Fibroblast of lung (primary cell): ENCODE measurements at regions not wholly inside any gene's neighbourhood (a gene's known extent, or its start where the extent isn't known, plus 50 kb on each side); places are given as distances from the start of the nearest gene placed in this dataset.

ENCODE experiments used
- DNase-seq, 2 donors: peaks; one replicate each; pipeline versions ENCODE4 v3.0.0 to v3.0.0-alpha.2; 2010; ENCODE audit warnings: low read depth in 2 of 2
- H2AFZ ChIP-seq: 2 replicates; pipeline ENCODE4 v1.5.1; 2012; ENCODE audit warnings: low read length, control low read depth, inconsistent platforms
- H3K27ac ChIP-seq: 2 replicates; pipeline ENCODE4 v1.5.1; 2011; ENCODE audit warnings: low read length, control low read depth; ENCODE audit not compliant: insufficient read depth
- H3K27me3 ChIP-seq: 2 replicates; pipeline ENCODE4 v1.5.1; 2011; ENCODE audit warnings: mild to moderate bottlenecking, low read length; ENCODE audit not compliant: control insufficient read depth, insufficient read depth
- H3K36me3 ChIP-seq: 2 replicates; pipeline ENCODE4 v1.5.1; 2011; ENCODE audit warnings: low read length; ENCODE audit not compliant: control insufficient read depth, insufficient read depth
- H3K4me1 ChIP-seq: 2 replicates; pipeline ENCODE4 v1.5.1; 2011; ENCODE audit warnings: low read length; ENCODE audit not compliant: control insufficient read depth, insufficient read depth; ENCODE audit errors: extremely low read depth
- H3K4me2 ChIP-seq: 2 replicates; pipeline ENCODE4 v1.5.1; 2011; ENCODE audit warnings: low read length, control low read depth; ENCODE audit not compliant: insufficient read depth; ENCODE audit errors: extremely low read depth
- H3K4me3 ChIP-seq, 4 experiments: fragments of 200-600 bp in 1 of 4; sonication (generic) in 1 of 4; replicated peaks in 1 of 4; 2 replicates each; pipeline ENCODE4 v1.5.1; 2011 to 2016; ENCODE audit warnings: low read length in 4 of 4, low read depth in 3 of 4, mild to moderate bottlenecking in 3 of 4, control low read depth in 2 of 4, inconsistent platforms in 1 of 4, mixed read lengths in 1 of 4; ENCODE audit not compliant: insufficient read depth in 1 of 4; ENCODE audit errors: control extremely low read depth in 1 of 4
- H3K79me2 ChIP-seq: 2 replicates; pipeline ENCODE4 v1.5.1; 2012; ENCODE audit warnings: mild to moderate bottlenecking, low read length, inconsistent platforms; ENCODE audit not compliant: control insufficient read depth, insufficient read depth
- H3K9ac ChIP-seq: 2 replicates; pipeline ENCODE4 v1.5.1; 2011; ENCODE audit warnings: mild to moderate bottlenecking, low read length, control low read depth; ENCODE audit not compliant: insufficient read depth
- H3K9me3 ChIP-seq: 2 replicates; pipeline ENCODE4 v1.5.1; 2012; ENCODE audit warnings: low read depth, low read length; ENCODE audit not compliant: control insufficient read depth, insufficient read depth
- H4K20me1 ChIP-seq: 2 replicates; pipeline ENCODE4 v1.5.1; 2011; ENCODE audit warnings: low read length; ENCODE audit not compliant: control insufficient read depth, insufficient read depth; ENCODE audit errors: extremely low read depth
- CTCF ChIP-seq, 2 donors: IDR thresholded peaks in 1 of 2; conservative IDR thresholded peaks in 1 of 2; 1 replicate in 1 of 2; 2 replicates in 1 of 2; pipeline ENCODE4 v1.5.1; 2011 to 2012; ENCODE audit warnings: low read length in 2 of 2, control low read depth in 1 of 2, inconsistent platforms in 1 of 2, low read depth in 1 of 2, mild to moderate bottlenecking in 1 of 2
- EZH2 ChIP-seq: IDR thresholded peaks from 2 replicates; pipeline ENCODE4 v1.5.1; 2012; ENCODE audit warnings: low read length, control low read depth, mild to moderate bottlenecking; ENCODE audit errors: missing control alignments

GRCh38 chr6:112764377-112764776 lies 417.2 kb downstream of the RFPL4B start:
- Histone ChIP-seq H3K4me3 (no peak overlapping the region), H3K4me1 (no peaks in the 10 kb centered on the region), H4K20me1 (no peaks in the 10 kb centered on the region), H3K79me2 (no peaks in the 10 kb centered on the region), H3K36me3 (no peaks in the 10 kb centered on the region), H2AFZ (no peak overlapping the region), H3K4me2 (no peak overlapping the region), H3K27me3 (no peaks in the 10 kb centered on the region), H3K9ac (no peak overlapping the region), H3K27ac (no peak overlapping the region), H3K9me3 (no peaks in the 10 kb centered on the region)
- no peak for DNase-seq
- TF ChIP-seq EZH2 (no peak), CTCF (conservative IDR thresholded peaks at IDR 0.05 in 1 of 2, IDR thresholded peaks at IDR 0.05 in 1 of 2; ENCODE audit: low read depth in 1 of 2, low read length in 2 of 2) (no peak)

GRCh38 chr6:112770308-112770707 lies 423.2 kb downstream of the RFPL4B start:
- no peaks in the 10 kb centered on the region for H4K20me1 ChIP-seq
- no peaks in the 10 kb centered on the region for H3K4me1 ChIP-seq
- no peak overlapping the region for H3K4me3 ChIP-seq
- no peaks in the 10 kb centered on the region for H3K79me2 ChIP-seq
- peak in 1 of 2 donors; percentile 12 for DNase-seq
- no peaks in the 10 kb centered on the region for H3K36me3 ChIP-seq
- H3K27ac ChIP-seq = no peak overlapping the region
- no peak overlapping the region for H3K4me2 ChIP-seq
- H3K27me3 ChIP-seq = no peaks in the 10 kb centered on the region
- no peak overlapping the region for H3K9ac ChIP-seq
- no peak for TF ChIP-seq EZH2
- no peak for TF ChIP-seq CTCF (conservative IDR thresholded peaks at IDR 0.05 in 1 of 2, IDR thresholded peaks at IDR 0.05 in 1 of 2; ENCODE audit: low read depth in 1 of 2, low read length in 2 of 2)
- H3K9me3 ChIP-seq = no peaks in the 10 kb centered on the region
- H2AFZ ChIP-seq = no peak overlapping the region

- H3K9me3 ChIP-seq = no peaks in the 10 kb centered on the region
- no peaks in the 10 kb centered on the region for H3K36me3 ChIP-seq
- DNase-seq = peak in 1 of 2 donors; percentile 80
- no peak overlapping the region for H3K27ac ChIP-seq
- H3K4me2 ChIP-seq = peak overlapping the region; percentile 7
- H3K27me3 ChIP-seq = no peaks in the 10 kb centered on the region
- no peak for TF ChIP-seq EZH2
- no peak for TF ChIP-seq CTCF (conservative IDR thresholded peaks at IDR 0.05 in 1 of 2, IDR thresholded peaks at IDR 0.05 in 1 of 2; ENCODE audit: low read depth in 1 of 2, low read length in 2 of 2)
- no peaks in the 10 kb centered on the region for H4K20me1 ChIP-seq
- H2AFZ ChIP-seq = no peak overlapping the region
- no peaks in the 10 kb centered on the region for H3K4me1 ChIP-seq
- no peaks in the 10 kb centered on the region for H3K79me2 ChIP-seq
- no peak overlapping the region for H3K4me3 ChIP-seq
- no peak overlapping the region for H3K9ac ChIP-seq
Measured at GRCh38 chr6:112773187-112773586, 426.1 kb downstream of the RFPL4B start.
